GM23338 (cell line): ENCODE measurements at regions not wholly inside any gene's neighbourhood (a gene's known extent, or its start where the extent isn't known, plus 50 kb on each side); places are given as distances from the start of the nearest gene placed in this dataset.

ENCODE experiments used
- ATAC-seq: fragments of 200-7000 bp; cut with Tn5 transposase; 3 replicates; pipeline ENCODE4 v1.9.1; 2020
- DNase-seq: peaks from one replicate; pipeline ENCODE4 v3.0.0-alpha.2; 2015; ENCODE audit warnings: low spot score
- H2AFZ ChIP-seq: fragments of 200-600 bp; sonication (generic); 2 replicates; pipeline ENCODE4 v1.8.0; 2016; ENCODE audit warnings: antibody characterized with exemption, mild to moderate bottlenecking, moderate library complexity
- H3F3A ChIP-seq: fragments of 200-600 bp; sonication (generic); replicated peaks from 2 replicates; pipeline ENCODE4 v1.8.0; 2017; ENCODE audit warnings: antibody characterized with exemption, mixed run types, low read depth
- H3K27ac ChIP-seq: fragments of 200-600 bp; sonication (generic); 2 replicates; pipeline ENCODE4 v1.6.1; 2016; ENCODE audit warnings: low read depth
- H3K27me3 ChIP-seq: fragments of 200-600 bp; sonication (generic); 2 replicates; pipeline ENCODE4 v1.8.0; 2016; ENCODE audit warnings: mild to moderate bottlenecking, mixed run types, moderate library complexity; ENCODE audit not compliant: insufficient read depth
- H3K36me3 ChIP-seq: fragments of 200-600 bp; sonication (generic); 2 replicates; pipeline ENCODE4 v1.8.0; 2016; ENCODE audit warnings: mild to moderate bottlenecking; ENCODE audit not compliant: insufficient read depth
- H3K4me1 ChIP-seq: fragments of 200-600 bp; sonication (generic); 2 replicates; pipeline ENCODE4 v1.8.0; 2016; ENCODE audit warnings: mild to moderate bottlenecking, moderate library complexity; ENCODE audit not compliant: insufficient read depth
- H3K4me2 ChIP-seq: fragments of 200-600 bp; sonication (generic); 2 replicates; pipeline ENCODE4 v1.7.1; 2017; ENCODE audit warnings: mixed run types
- H3K4me3 ChIP-seq: fragments of 200-600 bp; sonication (generic); 2 replicates; pipeline ENCODE4 v1.6.1; 2016; ENCODE audit warnings: mixed run types
- H3K79me2 ChIP-seq: fragments of 200-600 bp; sonication (generic); replicated peaks from 2 replicates; pipeline ENCODE4 v1.8.0; 2017; ENCODE audit warnings: mild to moderate bottlenecking; ENCODE audit not compliant: insufficient read depth
- H3K9me2 ChIP-seq: fragments of 200-600 bp; sonication (generic); 2 replicates; pipeline ENCODE4 v1.8.0; 2017; ENCODE audit not compliant: insufficient read depth
- H4K20me1 ChIP-seq: fragments of 200-600 bp; sonication (generic); replicated peaks from 2 replicates; pipeline ENCODE4 v1.8.0; 2017; ENCODE audit warnings: mild to moderate bottlenecking; ENCODE audit not compliant: insufficient read depth
- H3K27ac Mint-ChIP-seq: 2 replicates; pipeline ENCODE4 v1.8.0; 2020; ENCODE audit warnings: inconsistent platforms, mild to moderate bottlenecking, moderate library complexity, mixed read lengths
- H3K27me3 Mint-ChIP-seq: 3 replicates; pipeline ENCODE4 v1.8.0; 2022; ENCODE audit warnings: low read depth, mild to moderate bottlenecking, moderate library complexity, mixed read lengths, inconsistent platforms; ENCODE audit not compliant: insufficient read depth, poor library complexity
- H3K36me3 Mint-ChIP-seq: 3 replicates; pipeline ENCODE4 v1.8.0; 2021; ENCODE audit warnings: low read depth, mild to moderate bottlenecking, inconsistent platforms, moderate library complexity, mixed read lengths
- H3K4me1 Mint-ChIP-seq: 3 replicates; pipeline ENCODE4 v1.8.0; 2020; ENCODE audit warnings: mild to moderate bottlenecking, inconsistent platforms, mixed read lengths
- H3K4me3 Mint-ChIP-seq: 3 replicates; pipeline ENCODE4 v1.8.0; 2021; ENCODE audit warnings: moderate library complexity, mild to moderate bottlenecking, inconsistent platforms, mixed read lengths
- H3K9me3 Mint-ChIP-seq: 3 replicates; pipeline ENCODE4 v1.8.0; 2020; ENCODE audit warnings: moderate library complexity, mild to moderate bottlenecking, inconsistent platforms, mixed read lengths
- EZH2 ChIP-seq: fragments of 200-600 bp; sonication (generic); IDR thresholded peaks from one replicate; pipeline ENCODE4 v1.8.0; 2017; ENCODE audit warnings: antibody characterized with exemption, mild to moderate bottlenecking, low read depth; ENCODE audit not compliant: unreplicated experiment
- EZH2phosphoT487 ChIP-seq: fragments of 200-600 bp; sonication (generic); IDR thresholded peaks from one replicate; pipeline ENCODE4 v1.8.1; 2018; ENCODE audit warnings: antibody characterized with exemption; ENCODE audit not compliant: unreplicated experiment
- NANOG ChIP-seq: IDR thresholded peaks from 2 replicates; pipeline ENCODE4 v1.6.1; 2016; ENCODE audit warnings: antibody characterized with exemption, borderline replicate concordance
- POLR2AphosphoS5 ChIP-seq: IDR thresholded peaks from 2 replicates; pipeline ENCODE4 v1.6.1; 2016; ENCODE audit warnings: antibody characterized with exemption, low read depth
- REST ChIP-seq: IDR thresholded peaks from one replicate; pipeline ENCODE4 v1.6.1; 2018; ENCODE audit warnings: antibody characterized with exemption; ENCODE audit not compliant: unreplicated experiment
- STAT1 ChIP-seq: IDR thresholded peaks from one replicate; pipeline ENCODE4 v1.6.1; 2016; ENCODE audit warnings: antibody characterized with exemption; ENCODE audit not compliant: unreplicated experiment
- ZNF331 ChIP-seq: fragments of 250-450 bp; sonication (Bioruptor Pico); IDR thresholded peaks from 2 replicates; pipeline ENCODE4 v1.5.0; 2020; ENCODE audit warnings: low read depth, mild to moderate bottlenecking, moderate library complexity
- ZNF462 ChIP-seq: fragments of 250-450 bp; sonication (Bioruptor Pico); IDR thresholded peaks from 2 replicates; pipeline ENCODE4 v1.5.0; 2020; ENCODE audit warnings: mild to moderate bottlenecking, moderate library complexity
- TF ChIP-seq, protein P1 (sequence below): IDR thresholded peaks from 2 replicates; pipeline ENCODE4 v1.6.1; 2016; ENCODE audit warnings: antibody characterized with exemption
- TF ChIP-seq, protein P2 (sequence below), 2 experiments: fragments of 200-600 bp in 1 of 2; sonication (generic) in 1 of 2; conservative IDR thresholded peaks; 2 replicates each; pipeline versions ENCODE4 v1.5.1 to v1.6.1; 2016 to 2017; ENCODE audit warnings: antibody characterized with exemption in 2 of 2, low read depth in 2 of 2, mild to moderate bottlenecking in 2 of 2, moderate library complexity in 1 of 2

DNA sequence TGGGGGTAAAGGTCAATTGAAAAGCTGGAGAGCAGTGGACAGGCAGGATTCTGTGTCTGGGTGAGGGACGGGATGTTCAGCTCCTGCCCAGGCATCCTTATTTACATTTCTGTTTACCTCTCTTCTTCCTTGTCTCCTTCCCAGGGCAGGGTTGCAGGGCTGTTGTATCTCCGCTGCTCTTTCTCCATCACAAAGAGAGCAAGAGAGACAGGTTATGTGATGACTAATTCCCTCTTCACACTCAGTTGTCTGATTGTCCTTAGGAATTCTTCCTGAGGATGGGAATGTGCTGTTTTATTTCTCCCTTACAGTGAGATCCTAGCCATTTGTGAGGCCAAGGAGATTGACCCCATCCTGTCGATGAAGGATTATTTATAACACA lies 104.9 kb downstream of the VPREB1 start:
- no peaks in the 10 kb centered on the region for H3K36me3 ChIP-seq
- ATAC-seq = peak; percentile 32
- no peaks in the 10 kb centered on the region; the same call in 2 of the 3 replicates for H3K36me3 Mint-ChIP-seq
- H3K27me3 ChIP-seq = peaks cover 100% of the 10 kb centered on the region
- peaks cover 99% of the 10 kb centered on the region for H3K27me3 Mint-ChIP-seq
- H3K9me3 Mint-ChIP-seq = no peaks in the 10 kb centered on the region
- no peak overlapping the region for H3K27ac ChIP-seq
- H3K4me1 Mint-ChIP-seq = peaks cover 16% of the 10 kb centered on the region; the same call in 2 of the 3 replicates
- no peaks in the 10 kb centered on the region for H3K79me2 ChIP-seq
- H3K4me1 ChIP-seq = no peaks in the 10 kb centered on the region
- no peak overlapping the region for H3K4me3 ChIP-seq
- H3K9me2 ChIP-seq = no peaks in the 10 kb centered on the region
- TF ChIP-seq EZH2phosphoT487 (no peak), REST (no peak), STAT1 (no peak), POLR2AphosphoS5 (no peak), NANOG (no peak), ZNF462 (CRISPR knock-in tag) (no peak), EZH2 (no peak), ZNF331 (CRISPR knock-in tag) (no peak)
- TF ChIP-seq, protein P1, sequence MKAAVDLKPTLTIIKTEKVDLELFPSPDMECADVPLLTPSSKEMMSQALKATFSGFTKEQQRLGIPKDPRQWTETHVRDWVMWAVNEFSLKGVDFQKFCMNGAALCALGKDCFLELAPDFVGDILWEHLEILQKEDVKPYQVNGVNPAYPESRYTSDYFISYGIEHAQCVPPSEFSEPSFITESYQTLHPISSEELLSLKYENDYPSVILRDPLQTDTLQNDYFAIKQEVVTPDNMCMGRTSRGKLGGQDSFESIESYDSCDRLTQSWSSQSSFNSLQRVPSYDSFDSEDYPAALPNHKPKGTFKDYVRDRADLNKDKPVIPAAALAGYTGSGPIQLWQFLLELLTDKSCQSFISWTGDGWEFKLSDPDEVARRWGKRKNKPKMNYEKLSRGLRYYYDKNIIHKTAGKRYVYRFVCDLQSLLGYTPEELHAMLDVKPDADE = no peak
- TF ChIP-seq, protein P2, sequence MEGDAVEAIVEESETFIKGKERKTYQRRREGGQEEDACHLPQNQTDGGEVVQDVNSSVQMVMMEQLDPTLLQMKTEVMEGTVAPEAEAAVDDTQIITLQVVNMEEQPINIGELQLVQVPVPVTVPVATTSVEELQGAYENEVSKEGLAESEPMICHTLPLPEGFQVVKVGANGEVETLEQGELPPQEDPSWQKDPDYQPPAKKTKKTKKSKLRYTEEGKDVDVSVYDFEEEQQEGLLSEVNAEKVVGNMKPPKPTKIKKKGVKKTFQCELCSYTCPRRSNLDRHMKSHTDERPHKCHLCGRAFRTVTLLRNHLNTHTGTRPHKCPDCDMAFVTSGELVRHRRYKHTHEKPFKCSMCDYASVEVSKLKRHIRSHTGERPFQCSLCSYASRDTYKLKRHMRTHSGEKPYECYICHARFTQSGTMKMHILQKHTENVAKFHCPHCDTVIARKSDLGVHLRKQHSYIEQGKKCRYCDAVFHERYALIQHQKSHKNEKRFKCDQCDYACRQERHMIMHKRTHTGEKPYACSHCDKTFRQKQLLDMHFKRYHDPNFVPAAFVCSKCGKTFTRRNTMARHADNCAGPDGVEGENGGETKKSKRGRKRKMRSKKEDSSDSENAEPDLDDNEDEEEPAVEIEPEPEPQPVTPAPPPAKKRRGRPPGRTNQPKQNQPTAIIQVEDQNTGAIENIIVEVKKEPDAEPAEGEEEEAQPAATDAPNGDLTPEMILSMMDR (conservative IDR thresholded peaks at IDR 0.05; ENCODE audit: low read depth in 2 of 2) = no peak
- no peak overlapping the region for H3K27ac Mint-ChIP-seq
- no peak overlapping the region for H2AFZ ChIP-seq
- no peaks in the 10 kb centered on the region for H4K20me1 ChIP-seq
- H3F3A ChIP-seq = no peaks in the 10 kb centered on the region
- DNase-seq = peak; percentile 42
- H3K4me2 ChIP-seq = no peak overlapping the region
- no peak overlapping the region for H3K4me3 Mint-ChIP-seq
